H9 (cell line): ENCODE measurements at regions not wholly inside any gene's neighbourhood (a gene's known extent, or its start where the extent isn't known, plus 50 kb on each side); places are given as distances from the start of the nearest gene placed in this dataset.

Source experiments
- DNase-seq: peaks from one replicate; pipeline ENCODE4 v3.0.0-alpha.2; 2017
- H2AFZ ChIP-seq: one replicate; pipeline ENCODE4 v1.6.1; 2013; ENCODE audit warnings: mild to moderate bottlenecking, low read length, control low read depth, moderate library complexity
- H2AK5ac ChIP-seq: 2 replicates; pipeline ENCODE4 v1.6.1; 2013; ENCODE audit warnings: low read length, control low read depth, mixed read lengths; ENCODE audit not compliant: insufficient read length
- H2BK120ac ChIP-seq: one replicate; pipeline ENCODE4 v1.6.1; 2013; ENCODE audit warnings: low read depth, mild to moderate bottlenecking, low read length, control low read depth, inconsistent platforms; ENCODE audit not compliant: poor library complexity, severe bottlenecking
- H2BK12ac ChIP-seq: 2 replicates; pipeline ENCODE4 v1.6.1; 2013; ENCODE audit warnings: low read length, control low read depth, mixed read lengths, low read depth; ENCODE audit not compliant: insufficient read length
- H2BK15ac ChIP-seq: 2 replicates; pipeline ENCODE4 v1.6.1; 2013; ENCODE audit warnings: low read depth, low read length, control low read depth
- H2BK20ac ChIP-seq: one replicate; pipeline ENCODE4 v1.6.1; 2013; ENCODE audit warnings: low read depth, mild to moderate bottlenecking, low read length, control low read depth, inconsistent platforms; ENCODE audit not compliant: poor library complexity, severe bottlenecking
- H2BK5ac ChIP-seq: 2 replicates; pipeline ENCODE4 v1.6.1; 2013; ENCODE audit warnings: low read length, control low read depth, mixed read lengths; ENCODE audit not compliant: insufficient read length
- H3K14ac ChIP-seq: 2 replicates; pipeline ENCODE4 v1.6.1; 2013; ENCODE audit warnings: low read length, control low read depth; ENCODE audit not compliant: insufficient read depth
- H3K18ac ChIP-seq: 2 replicates; pipeline ENCODE4 v1.6.1; 2013; ENCODE audit warnings: low read depth, mild to moderate bottlenecking, mixed read lengths, low read length, control low read depth; ENCODE audit not compliant: insufficient read length
- H3K23ac ChIP-seq: 2 replicates; pipeline ENCODE4 v1.6.1; 2013; ENCODE audit warnings: low read length, control low read depth, mixed read lengths, low read depth; ENCODE audit not compliant: insufficient read length
- H3K23me2 ChIP-seq: 2 replicates; pipeline ENCODE4 v1.6.1; 2013; ENCODE audit warnings: low read depth, mild to moderate bottlenecking, mixed read lengths, low read length, control low read depth; ENCODE audit not compliant: insufficient read length, poor library complexity, severe bottlenecking
- H3K27ac ChIP-seq: 2 replicates; pipeline ENCODE4 v1.5.1; 2013; ENCODE audit warnings: low read length, control low read depth, mixed read lengths, low read depth; ENCODE audit not compliant: insufficient read length
- H3K27me3 ChIP-seq: 2 replicates; pipeline ENCODE4 v1.6.1; 2013; ENCODE audit warnings: low read length, control low read depth, inconsistent platforms; ENCODE audit not compliant: insufficient read depth
- H3K4ac ChIP-seq: 2 replicates; pipeline ENCODE4 v1.6.1; 2013; ENCODE audit warnings: low read depth, mild to moderate bottlenecking, control low read depth, inconsistent platforms, low read length, moderate library complexity
- H3K4me1 ChIP-seq: 2 replicates; pipeline ENCODE4 v1.6.1; 2013; ENCODE audit warnings: low read length, control low read depth, inconsistent platforms; ENCODE audit not compliant: insufficient read depth
- H3K4me2 ChIP-seq: 2 replicates; pipeline ENCODE4 v1.6.1; 2013; ENCODE audit warnings: low read length, control low read depth, mixed read lengths; ENCODE audit not compliant: insufficient read length, insufficient read depth
- H3K56ac ChIP-seq: 2 replicates; pipeline ENCODE4 v1.6.1; 2013; ENCODE audit warnings: low read depth, mild to moderate bottlenecking, mixed read lengths, low read length, control low read depth; ENCODE audit not compliant: insufficient read length
- H3K79me1 ChIP-seq: 2 replicates; pipeline ENCODE4 v1.6.1; 2013; ENCODE audit warnings: low read depth, mild to moderate bottlenecking, moderate library complexity, low read length, control low read depth, inconsistent platforms; ENCODE audit not compliant: insufficient read depth, poor library complexity, severe bottlenecking
- H3K79me2 ChIP-seq: 2 replicates; pipeline ENCODE4 v1.6.1; 2013; ENCODE audit warnings: low read length, control low read depth, inconsistent platforms; ENCODE audit not compliant: insufficient read depth
- H3K9ac ChIP-seq: 2 replicates; pipeline ENCODE4 v1.6.1; 2013; ENCODE audit warnings: low read length, control low read depth, mixed read lengths; ENCODE audit not compliant: insufficient read length; ENCODE audit errors: extremely low read depth
- H3K9me3 ChIP-seq: one replicate; pipeline ENCODE4 v1.6.1; 2013; ENCODE audit warnings: low read depth, low read length, inconsistent platforms; ENCODE audit not compliant: control insufficient read depth
- H3T11ph ChIP-seq: one replicate; pipeline ENCODE4 v1.6.1; 2013; ENCODE audit warnings: mild to moderate bottlenecking, low read length, control low read depth, inconsistent platforms
- H4K20me1 ChIP-seq: one replicate; pipeline ENCODE4 v1.6.1; 2013; ENCODE audit not compliant: control insufficient read depth, insufficient read length, insufficient read depth
- H4K5ac ChIP-seq: 2 replicates; pipeline ENCODE4 v1.6.1; 2013; ENCODE audit warnings: low read depth, mild to moderate bottlenecking, mixed read lengths, low read length, control low read depth; ENCODE audit not compliant: insufficient read length
- H4K8ac ChIP-seq: replicated peaks from 2 replicates; pipeline ENCODE4 v1.6.1; 2013; ENCODE audit warnings: low read length, control low read depth, mixed read lengths, low read depth; ENCODE audit not compliant: insufficient read length
- H4K91ac ChIP-seq: 2 replicates; pipeline ENCODE4 v1.6.1; 2013; ENCODE audit warnings: low read depth, mild to moderate bottlenecking, moderate library complexity, mixed read lengths, low read length, control low read depth; ENCODE audit not compliant: insufficient read length
- H3K27ac Mint-ChIP-seq, 3 experiments: 2 replicates in 2 of 3; 3 replicates in 1 of 3; pipeline ENCODE4 v1.8.0; 2020 to 2021; ENCODE audit warnings: mixed read lengths in 3 of 3, mild to moderate bottlenecking in 1 of 3, moderate library complexity in 1 of 3
- H3K27me3 Mint-ChIP-seq: 2 replicates; pipeline ENCODE4 v1.8.0; 2021; ENCODE audit warnings: low read depth, mild to moderate bottlenecking, moderate library complexity, mixed read lengths
- H3K36me3 Mint-ChIP-seq, 3 experiments: 2 replicates in 2 of 3; 3 replicates in 1 of 3; pipeline ENCODE4 v1.8.0; 2020 to 2021; ENCODE audit warnings: low read depth in 3 of 3, mixed read lengths in 3 of 3; ENCODE audit not compliant: insufficient read depth in 1 of 3
- H3K4me1 Mint-ChIP-seq, 2 experiments: 2 replicates each; pipeline ENCODE4 v1.8.0; 2020; ENCODE audit warnings: mixed read lengths in 2 of 2
- H3K4me3 Mint-ChIP-seq, 2 experiments: 2 replicates in 1 of 2; 3 replicates in 1 of 2; pipeline ENCODE4 v1.8.0; 2020 to 2021; ENCODE audit warnings: mild to moderate bottlenecking in 2 of 2, mixed read lengths in 2 of 2, moderate library complexity in 1 of 2
- H3K9me3 Mint-ChIP-seq, 2 experiments: 2 replicates in 1 of 2; 3 replicates in 1 of 2; pipeline ENCODE4 v1.8.0; 2020; ENCODE audit warnings: mild to moderate bottlenecking in 2 of 2, mixed read lengths in 2 of 2, moderate library complexity in 1 of 2
- WGBS: extraction: QIAGEN DNeasy Blood & Tissue Kit; methylation state at CpG from one replicate; pipeline ENCODE4 v1.1.7; 2013; ENCODE audit warnings: missing lambda C conversion rate, low lambda C conversion rate, mixed read lengths; ENCODE audit not compliant: insufficient read length; ENCODE audit errors: extremely low coverage; 5-methylcytosine and 5-hydroxymethylcytosine counted together
- TF ChIP-seq, protein P1 (sequence below): fragments of 200-600 bp; sonication (generic); conservative IDR thresholded peaks from 3 replicates; pipeline ENCODE4 v1.8.0; 2021; ENCODE audit warnings: antibody characterized with exemption, mild to moderate bottlenecking

DNA sequence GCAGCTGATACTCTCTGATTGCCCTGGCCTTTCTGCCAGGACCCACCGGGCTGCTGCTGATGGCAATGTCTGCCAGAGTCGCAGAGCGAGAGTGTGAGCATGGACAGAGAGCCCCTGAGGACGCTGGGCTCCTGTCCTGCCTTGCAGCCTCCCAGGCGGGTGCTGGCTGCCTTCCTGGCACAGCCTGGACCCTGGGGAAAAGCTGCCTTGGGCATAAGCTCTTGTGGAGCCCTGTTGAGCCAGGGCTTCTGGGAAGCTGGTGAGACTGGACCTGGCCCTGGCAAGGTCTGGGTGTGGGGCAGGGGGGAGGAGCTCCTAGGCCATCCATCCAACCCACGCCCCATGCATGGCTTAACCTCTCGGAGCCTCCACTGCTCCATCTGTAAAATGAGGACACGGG lies 105.8 kb upstream of the WNT4 start:
- Histone ChIP-seq H2BK120ac (no peak overlapping the region), H3K23me2 (no peaks in the 10 kb centered on the region), H3K14ac (no peak overlapping the region), H3K27me3 (no peaks in the 10 kb centered on the region), H3K56ac (no peak overlapping the region), H3K79me2 (no peaks in the 10 kb centered on the region), H2BK15ac (no peak overlapping the region), H3K18ac (no peak overlapping the region), H3K4me2 (no peak overlapping the region), H4K8ac (no peak overlapping the region), H4K5ac (no peak overlapping the region), H3K9me3 (no peaks in the 10 kb centered on the region), H2BK12ac (no peak overlapping the region), H3K4me1 (no peaks in the 10 kb centered on the region), H3K79me1 (no peaks in the 10 kb centered on the region), H3K9ac (no peak overlapping the region), H3K23ac (no peak overlapping the region), H3K4ac (no peak overlapping the region), H2BK20ac (no peak overlapping the region), H2AFZ (no peak overlapping the region), H3T11ph (no peak overlapping the region), H3K27ac (no peak overlapping the region), H2BK5ac (no peak overlapping the region), H4K20me1 (no peaks in the 10 kb centered on the region), H4K91ac (no peak overlapping the region), H2AK5ac (no peak overlapping the region)
- Mint-ChIP-seq H3K9me3 (no peaks in the 10 kb centered on the region; a peak in 1 of 5 replicates), H3K27ac (no peak overlapping the region), H3K36me3 (no peaks in the 10 kb centered on the region), H3K4me1 (peaks cover 30 to 71% of the 10 kb centered on the region in 2 experiments), H3K4me3 (no peak overlapping the region), H3K27me3 (peaks cover 6% of the 10 kb centered on the region)
- TF ChIP-seq, protein P1, sequence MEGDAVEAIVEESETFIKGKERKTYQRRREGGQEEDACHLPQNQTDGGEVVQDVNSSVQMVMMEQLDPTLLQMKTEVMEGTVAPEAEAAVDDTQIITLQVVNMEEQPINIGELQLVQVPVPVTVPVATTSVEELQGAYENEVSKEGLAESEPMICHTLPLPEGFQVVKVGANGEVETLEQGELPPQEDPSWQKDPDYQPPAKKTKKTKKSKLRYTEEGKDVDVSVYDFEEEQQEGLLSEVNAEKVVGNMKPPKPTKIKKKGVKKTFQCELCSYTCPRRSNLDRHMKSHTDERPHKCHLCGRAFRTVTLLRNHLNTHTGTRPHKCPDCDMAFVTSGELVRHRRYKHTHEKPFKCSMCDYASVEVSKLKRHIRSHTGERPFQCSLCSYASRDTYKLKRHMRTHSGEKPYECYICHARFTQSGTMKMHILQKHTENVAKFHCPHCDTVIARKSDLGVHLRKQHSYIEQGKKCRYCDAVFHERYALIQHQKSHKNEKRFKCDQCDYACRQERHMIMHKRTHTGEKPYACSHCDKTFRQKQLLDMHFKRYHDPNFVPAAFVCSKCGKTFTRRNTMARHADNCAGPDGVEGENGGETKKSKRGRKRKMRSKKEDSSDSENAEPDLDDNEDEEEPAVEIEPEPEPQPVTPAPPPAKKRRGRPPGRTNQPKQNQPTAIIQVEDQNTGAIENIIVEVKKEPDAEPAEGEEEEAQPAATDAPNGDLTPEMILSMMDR = no peak
- DNase-seq = no peak
- no CpG with 5 or more reads among the region's 8 CpGs for WGBS
